ENCODE measurements at regions not wholly inside any gene's neighbourhood (a gene's known extent, or its start where the extent isn't known, plus 50 kb on each side); places are given as distances from the start of the nearest gene placed in this dataset.
A peak's percentile ranks its signal among the peaks of the same experiment; 100 is the strongest.
"Not testable (repeated sequence)": the region's sequence is repeated elsewhere in the genome, so short reads cannot be mapped to it uniquely, and the experiment has no call there.

GRCh38 chr20:5492937-5493336 is 117.9 kb downstream of the GPCPD1 start:
- no peak for DNase-seq

GRCh38 chr20:5491455-5491854 is 119.4 kb downstream of the GPCPD1 start:
- no peak for DNase-seq

GRCh38 chr20:5489601-5490000 is 121.2 kb downstream of the GPCPD1 start:
- DNase-seq: no peak

- DNase-seq: no peak
Observed at GRCh38 chr20:5488823-5489222, 122.0 kb downstream of the GPCPD1 start.

GRCh38 chr20:5486377-5487054 is 124.3 kb downstream of the GPCPD1 start:
- DNase-seq: no peak

GRCh38 chr20:5484926-5485325 is 125.9 kb downstream of the GPCPD1 start:
- DNase-seq: no peak

- no peak for DNase-seq
Observed at GRCh38 chr20:5484346-5484745, 126.5 kb downstream of the GPCPD1 start.

GRCh38 chr20:5482791-5483190 is 128.0 kb downstream of the GPCPD1 start:
- DNase-seq: no peak

GRCh38 chr20:5481872-5482271 is 128.9 kb downstream of the GPCPD1 start:
- peak; percentile 29 for DNase-seq

- DNase-seq: peak; percentile 92
Observed at GRCh38 chr20:5480824-5481600, 129.8 kb downstream of the GPCPD1 start.

GRCh38 chr20:5474646-5475550 is 135.9 kb downstream of the GPCPD1 start:
- no peak for DNase-seq

GRCh38 chr20:5471866-5472265 is 138.9 kb downstream of the GPCPD1 start:
- not testable (repeated sequence) for DNase-seq

GRCh38 chr20:5471368-5471767 is 139.4 kb downstream of the GPCPD1 start:
- no peak for DNase-seq

GRCh38 chr20:5470943-5471342 is 139.9 kb downstream of the GPCPD1 start:
- DNase-seq: no peak

- DNase-seq: no peak
Observed at GRCh38 chr20:5470458-5470857, 140.3 kb downstream of the GPCPD1 start.

- peak; percentile 88 for DNase-seq
Observed at GRCh38 chr20:5469111-5469510, 141.7 kb downstream of the GPCPD1 start.

- DNase-seq: no peak
Observed at GRCh38 chr20:5467086-5467485, 143.7 kb downstream of the GPCPD1 start.

GRCh38 chr20:5465604-5465927 is 145.2 kb downstream of the GPCPD1 start:
- no peak for DNase-seq

GRCh38 chr20:5464901-5465603 is 145.8 kb downstream of the GPCPD1 start:
- DNase-seq: no peak

- peak; percentile 59 for DNase-seq
Observed at GRCh38 chr20:5463007-5463686, 146.4 kb upstream of the PROKR2 start.

- not testable (repeated sequence) for DNase-seq
Observed at GRCh38 chr20:5453745-5454144, 137.0 kb upstream of the PROKR2 start.

GRCh38 chr20:5453316-5453715 is 136.6 kb upstream of the PROKR2 start:
- not testable (repeated sequence) for DNase-seq
